ENCODE measurements at regions not wholly inside any gene's neighbourhood (a gene's known extent, or its start where the extent isn't known, plus 50 kb on each side); places are given as distances from the start of the nearest gene placed in this dataset.

DNA sequence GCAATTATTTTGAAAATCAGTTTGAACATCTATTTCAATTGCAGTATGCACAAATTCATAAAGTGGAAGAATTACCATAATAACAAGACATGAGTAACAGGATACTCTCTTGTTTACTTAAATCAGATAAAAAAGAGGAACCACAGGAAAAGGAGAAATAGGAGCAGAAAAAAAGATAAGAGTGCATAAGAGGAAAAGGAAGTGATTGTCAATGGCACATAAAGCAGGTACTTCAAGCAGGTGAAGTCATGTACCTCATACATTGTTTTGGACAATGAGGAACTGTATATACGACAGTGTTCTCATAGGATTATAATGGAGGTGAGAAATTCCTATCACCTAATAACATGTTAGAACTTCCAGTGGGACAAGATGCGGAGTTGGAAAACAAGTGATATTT is 334.5 kb upstream of the PCDH7 start:
- TF ChIP-seq, protein P1, sequence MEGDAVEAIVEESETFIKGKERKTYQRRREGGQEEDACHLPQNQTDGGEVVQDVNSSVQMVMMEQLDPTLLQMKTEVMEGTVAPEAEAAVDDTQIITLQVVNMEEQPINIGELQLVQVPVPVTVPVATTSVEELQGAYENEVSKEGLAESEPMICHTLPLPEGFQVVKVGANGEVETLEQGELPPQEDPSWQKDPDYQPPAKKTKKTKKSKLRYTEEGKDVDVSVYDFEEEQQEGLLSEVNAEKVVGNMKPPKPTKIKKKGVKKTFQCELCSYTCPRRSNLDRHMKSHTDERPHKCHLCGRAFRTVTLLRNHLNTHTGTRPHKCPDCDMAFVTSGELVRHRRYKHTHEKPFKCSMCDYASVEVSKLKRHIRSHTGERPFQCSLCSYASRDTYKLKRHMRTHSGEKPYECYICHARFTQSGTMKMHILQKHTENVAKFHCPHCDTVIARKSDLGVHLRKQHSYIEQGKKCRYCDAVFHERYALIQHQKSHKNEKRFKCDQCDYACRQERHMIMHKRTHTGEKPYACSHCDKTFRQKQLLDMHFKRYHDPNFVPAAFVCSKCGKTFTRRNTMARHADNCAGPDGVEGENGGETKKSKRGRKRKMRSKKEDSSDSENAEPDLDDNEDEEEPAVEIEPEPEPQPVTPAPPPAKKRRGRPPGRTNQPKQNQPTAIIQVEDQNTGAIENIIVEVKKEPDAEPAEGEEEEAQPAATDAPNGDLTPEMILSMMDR (IDR thresholded peaks at IDR 0.05), result no peak
- no peak for TF ChIP-seq POLR2A (IDR thresholded peaks at IDR 0.05)
- no peak for TF ChIP-seq EP300 (IDR thresholded peaks at IDR 0.05)
